ENCODE measurements at regions not wholly inside any gene's neighbourhood (a gene's known extent, or its start where the extent isn't known, plus 50 kb on each side); places are given as distances from the start of the nearest gene placed in this dataset.

DNA sequence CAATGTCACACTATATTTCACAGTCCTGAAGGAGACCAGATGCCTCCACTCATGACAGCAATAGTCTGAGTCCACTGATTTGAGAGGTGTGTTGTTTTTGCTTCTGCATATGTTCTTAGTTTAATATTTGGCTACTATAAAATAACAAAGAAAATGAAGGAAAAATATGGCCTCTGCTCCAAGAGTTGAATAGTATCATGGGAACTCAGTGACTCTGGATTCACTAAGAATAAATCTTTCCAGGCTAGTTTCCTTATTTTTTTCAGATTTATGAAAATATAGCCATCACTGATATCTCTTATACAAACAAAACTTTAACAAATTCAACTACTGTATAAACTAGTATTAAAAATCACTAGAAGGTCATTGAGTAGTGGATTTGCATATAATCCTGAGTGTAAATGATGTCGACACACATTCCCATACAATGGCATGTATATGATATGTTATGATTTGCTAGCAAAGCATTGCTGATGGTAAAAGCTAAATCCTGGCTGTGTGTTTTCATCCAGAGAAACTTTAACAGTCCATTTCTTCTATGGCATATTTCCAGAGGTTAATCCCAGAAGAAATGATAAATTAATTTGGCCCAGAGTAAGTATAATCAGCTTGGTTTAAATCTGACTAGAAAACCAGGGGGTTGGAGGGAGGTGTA, 66.0 kb upstream of the VIPR2 start:
- H3K27me3 ChIP-seq (ENCODE audit: insufficient read depth), result no peaks in the 10 kb centered on the region
- no peaks in the 10 kb centered on the region for H3K36me3 ChIP-seq (ENCODE audit: insufficient read depth)
- no peak overlapping the region for H3K4me2 ChIP-seq
- no peak for DNase-seq (ENCODE audit: low spot score)
- ATAC-seq, result no peak
- Mint-ChIP-seq H3K4me1 (no peaks in the 10 kb centered on the region; the same call in 2 of the 3 replicates), H3K27ac (no peak overlapping the region), H3K4me3 (no peak overlapping the region), H3K27me3 (ENCODE audit: insufficient read depth, low read depth, poor library complexity) (peaks cover 4% of the 10 kb centered on the region), H3K9me3 (peaks cover 63% of the 10 kb centered on the region), H3K36me3 (ENCODE audit: low read depth) (peaks cover 21% of the 10 kb centered on the region; the same call in 2 of the 3 replicates)
- H4K20me1 ChIP-seq (replicated peaks; ENCODE audit: insufficient read depth), result no peaks in the 10 kb centered on the region
- H3K4me1 ChIP-seq (ENCODE audit: insufficient read depth), result no peaks in the 10 kb centered on the region
- no peaks in the 10 kb centered on the region for H3F3A ChIP-seq (replicated peaks; ENCODE audit: low read depth)
- no peak for TF ChIP-seq ZNF331 (CRISPR knock-in tag; IDR thresholded peaks at IDR 0.05; ENCODE audit: low read depth)
- no peak overlapping the region for H3K27ac ChIP-seq (ENCODE audit: low read depth)
- no peak overlapping the region for H3K4me3 ChIP-seq
- no peaks in the 10 kb centered on the region for H3K79me2 ChIP-seq (replicated peaks; ENCODE audit: insufficient read depth)
- H3K9me2 ChIP-seq (ENCODE audit: insufficient read depth), result no peaks in the 10 kb centered on the region
- no peak overlapping the region for H2AFZ ChIP-seq

DNA sequence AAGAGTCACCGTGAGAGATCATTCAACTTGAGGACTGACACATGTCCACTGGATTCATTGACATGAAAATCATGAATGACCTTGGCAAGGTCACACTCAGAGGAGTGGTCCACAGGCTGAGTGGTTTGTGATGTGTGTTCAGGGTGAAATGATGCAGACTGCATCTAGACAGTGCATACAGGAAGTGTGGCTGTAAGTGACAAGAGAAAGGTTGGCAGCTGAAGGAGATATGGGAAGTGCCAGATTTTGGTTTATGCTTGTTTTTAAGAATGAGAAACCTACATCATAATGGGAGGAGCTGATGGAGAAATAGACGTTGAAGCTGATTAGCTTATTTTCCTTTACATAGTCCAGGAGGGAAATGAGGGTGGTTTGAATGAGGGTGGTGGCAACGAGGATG, 64.8 kb upstream of the VIPR2 start:
- no peak overlapping the region for H2AFZ ChIP-seq
- no peaks in the 10 kb centered on the region for H3K36me3 ChIP-seq (ENCODE audit: insufficient read depth)
- no peak for DNase-seq (ENCODE audit: low spot score)
- no peak overlapping the region for H3K27ac ChIP-seq (ENCODE audit: low read depth)
- no peaks in the 10 kb centered on the region for H4K20me1 ChIP-seq (replicated peaks; ENCODE audit: insufficient read depth)
- H3K4me3 Mint-ChIP-seq, result no peak overlapping the region
- TF ChIP-seq ZNF331 (CRISPR knock-in tag; IDR thresholded peaks at IDR 0.05; ENCODE audit: low read depth) (no peak), ZNF114 (CRISPR knock-in tag; IDR thresholded peaks at IDR 0.05) (no peak), JUNB (IDR thresholded peaks at IDR 0.05; ENCODE audit: unreplicated experiment) (no peak), CREB1 (CRISPR knock-in tag; IDR thresholded peaks at IDR 0.05; ENCODE audit: low read depth) (no peak), STAT1 (IDR thresholded peaks at IDR 0.05; ENCODE audit: unreplicated experiment) (no peak)
- TF ChIP-seq, protein P1, sequence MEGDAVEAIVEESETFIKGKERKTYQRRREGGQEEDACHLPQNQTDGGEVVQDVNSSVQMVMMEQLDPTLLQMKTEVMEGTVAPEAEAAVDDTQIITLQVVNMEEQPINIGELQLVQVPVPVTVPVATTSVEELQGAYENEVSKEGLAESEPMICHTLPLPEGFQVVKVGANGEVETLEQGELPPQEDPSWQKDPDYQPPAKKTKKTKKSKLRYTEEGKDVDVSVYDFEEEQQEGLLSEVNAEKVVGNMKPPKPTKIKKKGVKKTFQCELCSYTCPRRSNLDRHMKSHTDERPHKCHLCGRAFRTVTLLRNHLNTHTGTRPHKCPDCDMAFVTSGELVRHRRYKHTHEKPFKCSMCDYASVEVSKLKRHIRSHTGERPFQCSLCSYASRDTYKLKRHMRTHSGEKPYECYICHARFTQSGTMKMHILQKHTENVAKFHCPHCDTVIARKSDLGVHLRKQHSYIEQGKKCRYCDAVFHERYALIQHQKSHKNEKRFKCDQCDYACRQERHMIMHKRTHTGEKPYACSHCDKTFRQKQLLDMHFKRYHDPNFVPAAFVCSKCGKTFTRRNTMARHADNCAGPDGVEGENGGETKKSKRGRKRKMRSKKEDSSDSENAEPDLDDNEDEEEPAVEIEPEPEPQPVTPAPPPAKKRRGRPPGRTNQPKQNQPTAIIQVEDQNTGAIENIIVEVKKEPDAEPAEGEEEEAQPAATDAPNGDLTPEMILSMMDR (conservative IDR thresholded peaks at IDR 0.05; ENCODE audit: low read depth in 2 of 2), result no peak
- H3K4me1 ChIP-seq (ENCODE audit: insufficient read depth), result no peaks in the 10 kb centered on the region
- no peak overlapping the region for H3K27ac Mint-ChIP-seq
- H3K79me2 ChIP-seq (replicated peaks; ENCODE audit: insufficient read depth), result no peaks in the 10 kb centered on the region
- H3K4me2 ChIP-seq, result no peak overlapping the region
- no peak overlapping the region for H3K4me3 ChIP-seq
- H3K36me3 Mint-ChIP-seq (ENCODE audit: low read depth), result peaks cover 19% of the 10 kb centered on the region; the same call in 2 of the 3 replicates
- ATAC-seq, result no peak
- peaks cover 4% of the 10 kb centered on the region for H3K27me3 Mint-ChIP-seq (ENCODE audit: insufficient read depth, low read depth, poor library complexity)
- no peaks in the 10 kb centered on the region for H3K27me3 ChIP-seq (ENCODE audit: insufficient read depth)
- H3K9me2 ChIP-seq (ENCODE audit: insufficient read depth), result no peaks in the 10 kb centered on the region
- no peaks in the 10 kb centered on the region; the same call in 2 of the 3 replicates for H3K4me1 Mint-ChIP-seq
- no peaks in the 10 kb centered on the region for H3F3A ChIP-seq (replicated peaks; ENCODE audit: low read depth)
- H3K9me3 Mint-ChIP-seq, result peaks cover 63% of the 10 kb centered on the region

GRCh38 chr7:159207951-159208350, 63.3 kb upstream of the VIPR2 start:
- Mint-ChIP-seq H3K36me3 (ENCODE audit: low read depth) (peaks cover 21% of the 10 kb centered on the region; the same call in 2 of the 3 replicates), H3K4me1 (no peaks in the 10 kb centered on the region; the same call in 2 of the 3 replicates), H3K27me3 (ENCODE audit: insufficient read depth, low read depth, poor library complexity) (peaks cover 4% of the 10 kb centered on the region), H3K27ac (no peak overlapping the region), H3K4me3 (no peak overlapping the region), H3K9me3 (peaks cover 57% of the 10 kb centered on the region)
- Histone ChIP-seq H4K20me1 (replicated peaks; ENCODE audit: insufficient read depth) (no peaks in the 10 kb centered on the region), H3K27me3 (ENCODE audit: insufficient read depth) (no peaks in the 10 kb centered on the region), H3K4me2 (no peak overlapping the region), H2AFZ (no peak overlapping the region), H3K4me1 (ENCODE audit: insufficient read depth) (no peaks in the 10 kb centered on the region), H3K9me2 (ENCODE audit: insufficient read depth) (no peaks in the 10 kb centered on the region), H3K79me2 (replicated peaks; ENCODE audit: insufficient read depth) (no peaks in the 10 kb centered on the region), H3K36me3 (ENCODE audit: insufficient read depth) (no peaks in the 10 kb centered on the region), H3K4me3 (no peak overlapping the region), H3K27ac (ENCODE audit: low read depth) (no peak overlapping the region), H3F3A (replicated peaks; ENCODE audit: low read depth) (no peaks in the 10 kb centered on the region)
- ATAC-seq (no peak), DNase-seq (ENCODE audit: low spot score) (no peak)
- TF ChIP-seq POLR2AphosphoS5 (IDR thresholded peaks at IDR 0.05; ENCODE audit: low read depth) (no peak), EZH2phosphoT487 (IDR thresholded peaks at IDR 0.05; ENCODE audit: unreplicated experiment) (no peak), STAT1 (IDR thresholded peaks at IDR 0.05; ENCODE audit: unreplicated experiment) (no peak)

All from GM23338 (cell line).